Stimulated activated CD8-positive, alpha-beta memory T cell treated with anti-CD3 and anti-CD28 coated beads, Interleukin-4, amount 100 ng/mL, for 4 hours (primary cell): ENCODE measurements at regions not wholly inside any gene's neighbourhood (a gene's known extent, or its start where the extent isn't known, plus 50 kb on each side); places are given as distances from the start of the nearest gene placed in this dataset.

Source experiments
- DNase-seq, 2 donors: peaks; one replicate each; pipeline ENCODE4 v3.0.0-alpha.2; 2020; ENCODE audit warnings: low read depth in 2 of 2, low spot score in 1 of 2

- DNase-seq = no peak
Measured at GRCh38 chr7:8932751-8933150, 499.3 kb downstream of the NXPH1 start.

GRCh38 chr7:8937204-8937603 is 503.8 kb downstream of the NXPH1 start:
- DNase-seq = no peak

- no peak for DNase-seq
Measured at GRCh38 chr7:8938044-8938805, 504.8 kb downstream of the NXPH1 start.

GRCh38 chr7:8939446-8939845 is 506.0 kb downstream of the NXPH1 start:
- no peak for DNase-seq

- no peak for DNase-seq
Measured at GRCh38 chr7:8963722-8964121, 530.3 kb downstream of the NXPH1 start.

- DNase-seq = no peak
Measured at GRCh38 chr7:8965177-8965576, 531.8 kb downstream of the NXPH1 start.

- no peak for DNase-seq
Measured at GRCh38 chr7:8973601-8974000, 540.2 kb downstream of the NXPH1 start.

GRCh38 chr7:8975681-8976080 is 542.3 kb downstream of the NXPH1 start:
- DNase-seq = no peak

GRCh38 chr7:8982338-8982992 is 549.1 kb downstream of the NXPH1 start:
- no peak for DNase-seq

- no peak for DNase-seq
Measured at GRCh38 chr7:8985255-8985654, 551.8 kb downstream of the NXPH1 start.

GRCh38 chr7:8988267-8988666 is 554.9 kb downstream of the NXPH1 start:
- no peak for DNase-seq

GRCh38 chr7:8991159-8991558 is 557.8 kb downstream of the NXPH1 start:
- DNase-seq = no peak

- no peak for DNase-seq
Measured at GRCh38 chr7:8998762-8999161, 565.4 kb downstream of the NXPH1 start.

GRCh38 chr7:9013940-9014339 is 580.5 kb downstream of the NXPH1 start:
- no peak for DNase-seq

GRCh38 chr7:9017286-9017685 is 583.9 kb downstream of the NXPH1 start:
- DNase-seq = no peak

- DNase-seq = no peak
Measured at GRCh38 chr7:9022456-9022855, 589.0 kb downstream of the NXPH1 start.

GRCh38 chr7:9023675-9024294 is 590.4 kb downstream of the NXPH1 start:
- DNase-seq = no peak

GRCh38 chr7:9026121-9026520 is 592.7 kb downstream of the NXPH1 start:
- DNase-seq = no peak

- no peak for DNase-seq
Measured at GRCh38 chr7:9028012-9028411, 594.6 kb downstream of the NXPH1 start.

GRCh38 chr7:9029681-9030530 is 596.5 kb downstream of the NXPH1 start:
- DNase-seq = no peak

- DNase-seq = no peak
Measured at GRCh38 chr7:9030976-9031375, 597.6 kb downstream of the NXPH1 start.
